RWPE1 (cell line): ENCODE measurements at regions not wholly inside any gene's neighbourhood (a gene's known extent, or its start where the extent isn't known, plus 50 kb on each side); places are given as distances from the start of the nearest gene placed in this dataset.

ENCODE experiments used
- CTCF ChIA-PET: fragments of 350-600 bp; sonication (Branson Sonifier 250); formaldehyde crosslinking; extraction: SDS; loops from one replicate; lab custom pipeline; 2021; lab: Yijun Ruan, JAX
- POLR2A ChIA-PET: fragments of 400-600 bp; formaldehyde crosslinking; extraction: SDS; loops from one replicate; lab custom pipeline; 2020; ENCODE audit warnings: antibody characterized with exemption; ENCODE audit not compliant: low non-redundant PET; lab: Yijun Ruan, JAX
- DNase-seq: peaks from one replicate; pipeline ENCODE4 v3.0.0; 2012; ENCODE audit warnings: low spot score
- H3K27ac ChIP-seq: fragments of 450-650 bp; 2 replicates; pipeline ENCODE4 v1.5.1; 2017
- CTCF ChIP-seq: fragments of 450-650 bp; conservative IDR thresholded peaks from 2 replicates; pipeline ENCODE4 v1.5.1; 2017; ENCODE audit warnings: low read depth, mild to moderate bottlenecking

- ChIA-PET CTCF (no interaction called here), POLR2A (no interaction called here)
- H3K27ac ChIP-seq: no peak overlapping the region
- TF ChIP-seq CTCF: no peak
- no peak for DNase-seq
Measured at GRCh38 chr2:7943446-7943845, 738.4 kb upstream of the ID2 start.

GRCh38 chr2:7945026-7945425, 736.8 kb upstream of the ID2 start:
- TF ChIP-seq CTCF: no peak
- H3K27ac ChIP-seq: no peak overlapping the region
- ChIA-PET POLR2A (no interaction called here), CTCF (no interaction called here)
- no peak for DNase-seq

- TF ChIP-seq CTCF: no peak
- DNase-seq: no peak
- no peak overlapping the region for H3K27ac ChIP-seq
- POLR2A ChIA-PET: no interaction called here
- CTCF ChIA-PET: no interaction called here
Measured at GRCh38 chr2:7950035-7950612, 731.7 kb upstream of the ID2 start.

- no peak for TF ChIP-seq CTCF
- ChIA-PET CTCF (no interaction called here), POLR2A (no interaction called here)
- DNase-seq: no peak
- no peak overlapping the region for H3K27ac ChIP-seq
Measured at GRCh38 chr2:7951001-7951400, 730.9 kb upstream of the ID2 start.

- no peak overlapping the region for H3K27ac ChIP-seq
- DNase-seq: no peak
- no peak for TF ChIP-seq CTCF
- CTCF ChIA-PET: no interaction called here
- POLR2A ChIA-PET: no interaction called here
Measured at GRCh38 chr2:7951490-7951889, 730.4 kb upstream of the ID2 start.

GRCh38 chr2:7952046-7952745, 729.7 kb upstream of the ID2 start:
- no peak overlapping the region for H3K27ac ChIP-seq
- no peak for TF ChIP-seq CTCF
- no peak for DNase-seq
- CTCF ChIA-PET: interaction anchor here (0.7 kb wide), 1 partner anchor 74 kb away, joined by 5 read pairs; no protein-coding TSS in a partner anchor
- POLR2A ChIA-PET: no interaction called here
